CD4-positive, CD25-positive, alpha-beta regulatory T cell (primary cell): ENCODE measurements at regions not wholly inside any gene's neighbourhood (a gene's known extent, or its start where the extent isn't known, plus 50 kb on each side); places are given as distances from the start of the nearest gene placed in this dataset.
A peak's percentile ranks its signal among the peaks of the same experiment; 100 is the strongest.

Experiments used
- ATAC-seq, 2 donors: fragments of 150-1000 bp; cut with Tn5 transposase; one replicate each; pipeline ENCODE4 v1.10.0; 2021; ENCODE audit warnings: low read depth in 2 of 2, moderate number of reproducible peaks in 2 of 2, moderate library complexity in 1 of 2
- DNase-seq, 3 donors: peaks; one replicate each; pipeline versions ENCODE4 v3.0.0 to v3.0.0-alpha.2; 2012 to 2022; ENCODE audit warnings: mixed read lengths in 1 of 3
- H3K27ac ChIP-seq: one replicate; pipeline ENCODE4 v1.7.0; 2013; ENCODE audit warnings: mild to moderate bottlenecking, low read length; ENCODE audit not compliant: insufficient read depth, poor library complexity, severe bottlenecking
- H3K27me3 ChIP-seq: one replicate; pipeline ENCODE4 v1.7.0; 2013; ENCODE audit warnings: low read length; ENCODE audit not compliant: control insufficient read depth, insufficient read depth
- H3K36me3 ChIP-seq: one replicate; pipeline ENCODE4 v1.7.0; 2013; ENCODE audit warnings: mild to moderate bottlenecking, low read length, moderate library complexity; ENCODE audit not compliant: control insufficient read depth, insufficient read depth
- H3K4me1 ChIP-seq: 2 replicates; pipeline ENCODE4 v1.7.0; 2013; ENCODE audit warnings: mild to moderate bottlenecking, low read length; ENCODE audit not compliant: insufficient read depth, control insufficient read depth, poor library complexity, severe bottlenecking
- H3K4me3 ChIP-seq: one replicate; pipeline ENCODE4 v1.7.0; 2013; ENCODE audit warnings: low read depth, mild to moderate bottlenecking, low read length, moderate library complexity
- H3K9me3 ChIP-seq, 2 experiments: 1 replicate in 1 of 2; 2 replicates in 1 of 2; pipeline ENCODE4 v1.7.0; 2013; ENCODE audit warnings: low read length in 2 of 2, mild to moderate bottlenecking in 1 of 2, moderate library complexity in 1 of 2; ENCODE audit not compliant: control insufficient read depth in 2 of 2
- H3K27ac Mint-ChIP-seq, 3 donors: one replicate each; pipeline ENCODE4 v1.8.0; 2020 to 2022; ENCODE audit warnings: mild to moderate bottlenecking in 3 of 3, mixed read lengths in 3 of 3, moderate library complexity in 2 of 3
- H3K27me3 Mint-ChIP-seq: one replicate; pipeline ENCODE4 v1.8.0; 2022; ENCODE audit warnings: mild to moderate bottlenecking, mixed read lengths
- H3K36me3 Mint-ChIP-seq: one replicate; pipeline ENCODE4 v1.8.0; 2020; ENCODE audit warnings: mixed read lengths
- H3K4me1 Mint-ChIP-seq, 4 donors: one replicate each; pipeline ENCODE4 v1.8.0; 2020 to 2022; ENCODE audit warnings: mixed read lengths in 4 of 4, mild to moderate bottlenecking in 1 of 4
- H3K4me3 Mint-ChIP-seq, 4 donors: one replicate each; pipeline ENCODE4 v1.8.0; 2020 to 2022; ENCODE audit warnings: mild to moderate bottlenecking in 4 of 4, mixed read lengths in 4 of 4, moderate library complexity in 3 of 4
- H3K9me3 Mint-ChIP-seq, 7 donors: one replicate each; pipeline ENCODE4 v1.8.0; 2020 to 2022; ENCODE audit warnings: mixed read lengths in 7 of 7, mild to moderate bottlenecking in 3 of 7, moderate library complexity in 2 of 7

DNA sequence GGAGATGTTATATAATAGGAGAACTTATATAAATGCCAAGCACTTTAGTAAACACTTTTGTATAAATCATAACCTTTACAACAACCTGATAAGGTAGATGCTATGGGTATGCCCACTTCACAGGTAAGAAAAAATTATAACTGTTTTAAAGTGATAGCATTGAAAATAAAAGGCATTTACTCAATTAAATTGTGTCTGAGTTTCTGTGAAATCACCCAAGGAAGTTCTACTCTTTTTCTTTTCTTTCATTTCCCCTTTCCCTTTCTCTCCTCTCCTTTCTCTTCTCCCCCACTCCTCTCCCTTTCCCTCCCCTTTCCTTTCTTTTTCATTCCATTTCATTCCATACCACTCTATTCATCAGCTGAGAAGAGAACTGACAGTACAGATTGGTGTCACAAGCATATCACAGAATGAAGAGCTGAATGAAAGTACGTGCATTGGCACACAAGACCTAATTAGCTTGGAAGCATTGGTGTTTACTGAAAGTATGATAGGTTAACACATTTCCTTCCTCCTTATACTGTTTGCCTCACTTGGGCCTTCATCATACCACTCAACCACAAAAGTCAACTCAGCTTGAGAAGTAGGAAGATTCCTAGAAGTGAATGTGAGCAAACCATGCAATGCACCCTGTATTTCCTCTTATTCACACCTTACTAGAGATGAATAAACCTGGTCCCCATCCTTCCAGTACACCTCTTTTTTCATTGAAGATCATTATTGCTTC lies 117.9 kb upstream of the AGR3 start:
- no peak overlapping the region for H3K4me3 Mint-ChIP-seq
- H3K4me1 ChIP-seq, result no peaks in the 10 kb centered on the region
- H3K27ac ChIP-seq, result no peak overlapping the region
- ATAC-seq (peak; percentile 44 to 57), DNase-seq (peak in 1 of 3 donors; percentile 80)
- peak overlapping the region in 1 of 3 donors; percentile 70 for H3K27ac Mint-ChIP-seq
- no peaks in the 10 kb centered on the region for H3K36me3 ChIP-seq
- H3K27me3 ChIP-seq, result no peaks in the 10 kb centered on the region
- H3K36me3 Mint-ChIP-seq, result no peaks in the 10 kb centered on the region
- H3K4me3 ChIP-seq, result no peak overlapping the region
- no peaks in the 10 kb centered on the region for H3K9me3 ChIP-seq
- peaks cover 0 to 10% (median 3%) of the 10 kb centered on the region in 7 donors for H3K9me3 Mint-ChIP-seq
- no peaks in the 10 kb centered on the region for H3K27me3 Mint-ChIP-seq
- peaks cover 3 to 7% (median 5%) of the 10 kb centered on the region in 4 donors for H3K4me1 Mint-ChIP-seq

DNA sequence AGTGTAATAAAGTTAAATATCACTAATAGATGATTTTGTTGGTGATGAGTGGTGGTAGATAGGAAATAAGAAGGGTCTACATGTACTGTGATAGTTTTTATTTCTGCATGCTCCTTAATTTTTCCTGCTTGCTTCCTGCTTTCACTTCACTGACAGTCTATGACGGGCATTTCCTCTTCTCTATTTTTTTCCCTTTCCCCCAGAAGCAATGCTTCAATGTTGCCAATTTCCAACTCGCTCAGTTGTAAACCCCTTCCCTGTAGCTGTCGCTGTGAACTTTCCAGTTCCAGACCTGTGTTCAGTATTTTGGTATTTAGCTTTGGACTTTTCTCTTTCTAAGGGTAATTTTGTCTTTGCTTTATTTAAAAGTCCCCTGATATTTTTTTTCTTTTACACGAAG lies 123.5 kb upstream of the AGR3 start:
- no peak for DNase-seq
- Mint-ChIP-seq H3K27ac (no peak overlapping the region), H3K36me3 (no peaks in the 10 kb centered on the region), H3K27me3 (peaks cover 5% of the 10 kb centered on the region), H3K4me1 (peaks cover 9 to 16% (median 11%) of the 10 kb centered on the region in 4 donors), H3K4me3 (no peak overlapping the region), H3K9me3 (peaks cover 0 to 3% (median 0%) of the 10 kb centered on the region in 7 donors)
- no peaks in the 10 kb centered on the region for H3K9me3 ChIP-seq
- H3K4me3 ChIP-seq, result no peak overlapping the region
- ATAC-seq, result no peak
- no peak overlapping the region for H3K27ac ChIP-seq
- H3K4me1 ChIP-seq, result peaks cover 4% of the 10 kb centered on the region
- no peaks in the 10 kb centered on the region for H3K36me3 ChIP-seq
- no peaks in the 10 kb centered on the region for H3K27me3 ChIP-seq

DNA sequence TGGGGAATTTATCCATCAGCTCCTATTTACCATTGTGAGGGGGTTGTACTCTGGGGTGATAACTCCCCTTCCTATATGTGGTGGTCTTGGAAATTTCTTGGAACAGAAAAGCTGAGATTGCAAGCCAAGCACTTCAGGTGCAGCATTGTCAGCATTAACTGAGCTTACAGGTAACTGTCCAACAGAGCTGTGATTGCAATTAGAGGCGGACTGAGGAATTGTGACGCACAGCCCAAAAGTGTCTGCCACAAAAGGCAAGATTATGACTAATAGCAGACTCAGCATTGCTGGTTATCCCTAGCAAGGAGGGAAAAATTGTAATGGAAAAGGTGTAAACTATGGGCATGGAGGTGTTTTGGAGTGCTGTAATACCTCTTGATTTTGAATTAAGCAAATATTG lies 126.1 kb upstream of the AGR3 start:
- no peak overlapping the region for H3K27ac ChIP-seq
- peaks cover 15 to 28% (median 23%) of the 10 kb centered on the region in 4 donors for H3K4me1 Mint-ChIP-seq
- DNase-seq, result no peak
- peaks cover 11% of the 10 kb centered on the region for H3K4me1 ChIP-seq
- no peaks in the 10 kb centered on the region for H3K36me3 Mint-ChIP-seq
- no peak overlapping the region for H3K4me3 ChIP-seq
- H3K4me3 Mint-ChIP-seq, result no peak overlapping the region
- H3K27ac Mint-ChIP-seq, result no peak overlapping the region
- H3K36me3 ChIP-seq, result no peaks in the 10 kb centered on the region
- no peaks in the 10 kb centered on the region for H3K9me3 ChIP-seq
- peaks cover 5% of the 10 kb centered on the region for H3K27me3 Mint-ChIP-seq
- peaks cover 0 to 3% (median 0%) of the 10 kb centered on the region in 7 donors for H3K9me3 Mint-ChIP-seq
- no peaks in the 10 kb centered on the region for H3K27me3 ChIP-seq
- no peak for ATAC-seq

DNA sequence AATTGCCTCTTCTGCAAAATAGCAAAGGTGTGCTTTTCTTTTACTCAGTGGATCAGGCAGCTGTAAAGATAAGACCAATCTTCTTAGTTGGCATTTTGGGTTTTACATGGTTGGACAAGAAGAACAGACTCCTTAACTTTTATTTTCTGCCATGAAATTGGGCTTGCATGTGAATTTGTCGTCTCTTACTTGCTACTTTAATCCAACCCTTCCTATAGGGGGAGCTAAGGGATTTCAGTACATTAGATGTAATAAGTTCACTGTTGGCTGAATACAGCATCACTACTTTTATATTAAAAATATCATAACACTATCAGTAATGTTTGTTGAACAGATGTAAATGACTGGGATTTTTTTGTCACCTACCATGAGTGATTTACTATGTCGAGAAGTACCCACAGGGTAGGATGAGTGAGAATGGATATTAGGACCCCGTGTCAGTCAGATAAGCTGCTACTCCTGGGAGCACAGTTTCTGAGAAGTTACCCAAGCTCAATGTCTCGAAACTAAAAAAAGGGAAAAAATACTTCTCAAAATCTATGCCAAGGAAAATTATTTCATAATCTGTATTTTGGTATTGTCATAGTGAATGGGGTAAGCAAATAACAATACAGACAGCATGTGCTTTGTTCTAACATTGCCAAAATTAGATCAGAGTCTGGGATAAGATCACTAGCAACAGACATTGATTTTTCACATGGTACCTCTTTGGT lies 127.4 kb upstream of the AGR3 start:
- peak in 2 of 3 donors; percentile 31 to 70 for DNase-seq
- Histone ChIP-seq H3K27ac (no peak overlapping the region), H3K27me3 (no peaks in the 10 kb centered on the region), H3K4me1 (peaks cover 11% of the 10 kb centered on the region), H3K9me3 (no peaks in the 10 kb centered on the region), H3K4me3 (no peak overlapping the region), H3K36me3 (no peaks in the 10 kb centered on the region)
- ATAC-seq, result peak in 1 of 2 donors; percentile 58
- Mint-ChIP-seq H3K4me3 (peak overlapping the region in 1 of 4 donors; percentile 82), H3K27me3 (peaks cover 5% of the 10 kb centered on the region), H3K36me3 (no peaks in the 10 kb centered on the region), H3K9me3 (peaks cover 0 to 3% (median 0%) of the 10 kb centered on the region in 7 donors), H3K27ac (peak overlapping the region in 1 of 3 donors; percentile 13), H3K4me1 (peaks cover 10 to 28% (median 24%) of the 10 kb centered on the region in 4 donors)

DNA sequence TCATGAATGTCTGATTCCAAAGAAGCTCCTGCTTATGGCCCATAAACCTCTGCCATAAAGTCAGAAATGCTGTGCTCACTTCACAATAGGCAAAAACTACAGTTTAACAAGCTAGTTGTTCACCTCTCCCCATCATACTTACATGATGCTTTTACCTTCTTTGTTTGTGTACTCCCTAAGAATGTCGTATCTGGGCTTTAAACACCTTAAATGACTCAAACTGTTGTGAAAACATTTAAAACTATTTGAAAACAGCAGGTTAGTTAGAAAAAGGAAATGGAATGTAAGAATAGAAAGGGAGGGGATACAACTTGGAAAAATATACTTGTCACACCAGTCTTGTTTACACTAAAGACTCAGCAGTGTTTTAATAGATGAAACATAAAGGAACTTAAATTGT lies 128.2 kb upstream of the AGR3 start:
- H3K36me3 ChIP-seq, result no peaks in the 10 kb centered on the region
- peaks cover 10 to 28% (median 24%) of the 10 kb centered on the region in 4 donors for H3K4me1 Mint-ChIP-seq
- no peaks in the 10 kb centered on the region for H3K36me3 Mint-ChIP-seq
- peaks cover 5% of the 10 kb centered on the region for H3K27me3 Mint-ChIP-seq
- H3K9me3 Mint-ChIP-seq, result peaks cover 0 to 3% (median 0%) of the 10 kb centered on the region in 7 donors
- H3K4me3 ChIP-seq, result no peak overlapping the region
- H3K27ac Mint-ChIP-seq, result peak overlapping the region in 1 of 3 donors; percentile 13
- H3K9me3 ChIP-seq, result no peaks in the 10 kb centered on the region
- H3K27ac ChIP-seq, result no peak overlapping the region
- DNase-seq (no peak), ATAC-seq (no peak)
- H3K27me3 ChIP-seq, result no peaks in the 10 kb centered on the region
- no peak overlapping the region for H3K4me3 Mint-ChIP-seq
- H3K4me1 ChIP-seq, result peaks cover 11% of the 10 kb centered on the region

DNA sequence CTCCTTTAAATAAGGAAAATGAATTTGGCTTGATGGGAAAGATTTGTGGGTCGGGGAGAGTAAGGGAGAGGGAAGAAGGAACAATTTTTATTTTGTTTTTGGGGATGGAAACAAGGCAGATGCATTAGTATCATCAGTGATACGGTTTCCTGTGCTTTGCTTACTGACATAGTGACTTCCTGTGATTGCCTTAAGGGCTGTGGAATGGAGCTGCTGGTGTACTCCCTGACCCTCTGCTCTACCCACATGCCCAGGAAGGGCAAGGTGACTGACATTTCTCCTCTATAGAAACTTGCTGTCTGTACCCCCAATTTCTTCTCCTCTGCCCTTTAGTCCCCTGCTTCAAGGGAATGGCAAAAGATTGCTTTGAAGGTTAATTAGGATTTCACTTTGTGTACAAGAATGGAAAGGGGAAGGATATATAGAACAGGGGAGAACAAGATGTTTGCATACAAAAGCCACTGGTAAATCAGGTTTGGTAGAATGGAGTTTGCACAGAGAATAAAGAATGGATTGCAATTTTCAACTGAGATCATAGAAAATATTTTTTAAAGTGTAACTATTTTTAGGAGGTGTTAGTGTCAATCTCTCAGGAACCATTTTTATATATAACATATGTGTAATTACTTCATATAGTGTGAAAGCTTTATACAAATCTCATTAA lies 129.0 kb upstream of the AGR3 start:
- H3K36me3 Mint-ChIP-seq, result no peaks in the 10 kb centered on the region
- Histone ChIP-seq H3K4me3 (no peak overlapping the region), H3K27me3 (no peaks in the 10 kb centered on the region), H3K9me3 (no peaks in the 10 kb centered on the region), H3K4me1 (peaks cover 11% of the 10 kb centered on the region), H3K36me3 (no peaks in the 10 kb centered on the region), H3K27ac (no peak overlapping the region)
- DNase-seq (peak in 2 of 3 donors; percentile 11 to 56), ATAC-seq (peak; percentile 68 to 71)
- H3K27me3 Mint-ChIP-seq, result peaks cover 5% of the 10 kb centered on the region
- H3K4me3 Mint-ChIP-seq, result peak overlapping the region in 1 of 4 donors; percentile 15
- peak overlapping the region in 2 of 3 donors; percentile 6 to 47 for H3K27ac Mint-ChIP-seq
- peaks cover 16 to 33% (median 30%) of the 10 kb centered on the region in 4 donors for H3K4me1 Mint-ChIP-seq
- no peaks in the 10 kb centered on the region for H3K9me3 Mint-ChIP-seq

DNA sequence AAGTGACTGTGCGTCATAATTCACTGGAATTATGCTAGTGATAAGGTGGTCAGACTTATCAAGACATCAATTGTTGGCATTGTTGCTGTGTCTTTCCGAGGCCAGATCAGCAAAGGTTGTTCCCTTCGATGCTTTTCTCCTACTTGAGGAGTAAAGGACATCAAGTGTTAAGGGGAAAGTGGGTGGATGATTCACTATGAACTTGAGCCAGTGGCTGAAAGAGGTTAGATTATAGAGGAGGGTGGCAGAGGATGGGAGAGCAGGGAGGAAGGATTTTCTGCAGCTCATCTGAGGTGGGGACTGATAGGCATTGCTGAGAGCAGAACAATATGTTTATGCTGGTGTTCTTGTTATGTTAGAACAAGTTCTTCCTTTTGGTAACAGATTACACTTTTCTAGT lies 131.4 kb upstream of the AGR3 start:
- Histone ChIP-seq H3K9me3 (no peaks in the 10 kb centered on the region), H3K4me1 (peaks cover 11% of the 10 kb centered on the region), H3K27ac (no peak overlapping the region), H3K27me3 (no peaks in the 10 kb centered on the region), H3K4me3 (no peak overlapping the region), H3K36me3 (no peaks in the 10 kb centered on the region)
- H3K4me3 Mint-ChIP-seq, result no peak overlapping the region
- no peaks in the 10 kb centered on the region for H3K36me3 Mint-ChIP-seq
- H3K9me3 Mint-ChIP-seq, result no peaks in the 10 kb centered on the region
- H3K4me1 Mint-ChIP-seq, result peaks cover 16 to 36% (median 34%) of the 10 kb centered on the region in 4 donors
- no peak for ATAC-seq
- H3K27ac Mint-ChIP-seq, result peak overlapping the region in 2 of 3 donors; percentile 48 to 54
- no peak for DNase-seq
- no peaks in the 10 kb centered on the region for H3K27me3 Mint-ChIP-seq
